Stimulated activated CD8-positive, alpha-beta memory T cell treated with anti-CD3 and anti-CD28 coated beads, Interleukin-7, amount 100 ng/mL, for 48 hours (primary cell): ENCODE measurements at regions not wholly inside any gene's neighbourhood (a gene's known extent, or its start where the extent isn't known, plus 50 kb on each side); places are given as distances from the start of the nearest gene placed in this dataset.

Experiments
- DNase-seq, 2 donors: peaks; one replicate each; pipeline ENCODE4 v3.0.0-alpha.2; 2020; ENCODE audit warnings: low read depth in 1 of 2; ENCODE audit errors: extremely low read depth in 1 of 2

DNA sequence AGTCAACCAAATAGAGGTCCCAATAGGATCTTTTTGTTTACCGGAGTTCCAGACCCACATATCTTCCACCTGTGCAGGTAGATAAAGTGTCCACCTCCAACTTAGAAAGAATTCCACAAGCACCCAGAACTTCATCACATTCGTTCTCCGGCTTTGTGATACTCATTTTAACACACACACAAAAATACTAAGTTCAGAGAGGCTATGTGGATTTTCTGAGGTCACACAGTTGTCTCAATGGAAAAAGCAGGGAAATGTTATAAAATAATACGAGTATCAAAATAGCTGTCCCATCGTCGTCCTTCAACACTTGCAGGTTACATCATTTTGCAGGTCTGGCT, 137.5 kb downstream of the TMCO5A start:
- no peak for DNase-seq

DNA sequence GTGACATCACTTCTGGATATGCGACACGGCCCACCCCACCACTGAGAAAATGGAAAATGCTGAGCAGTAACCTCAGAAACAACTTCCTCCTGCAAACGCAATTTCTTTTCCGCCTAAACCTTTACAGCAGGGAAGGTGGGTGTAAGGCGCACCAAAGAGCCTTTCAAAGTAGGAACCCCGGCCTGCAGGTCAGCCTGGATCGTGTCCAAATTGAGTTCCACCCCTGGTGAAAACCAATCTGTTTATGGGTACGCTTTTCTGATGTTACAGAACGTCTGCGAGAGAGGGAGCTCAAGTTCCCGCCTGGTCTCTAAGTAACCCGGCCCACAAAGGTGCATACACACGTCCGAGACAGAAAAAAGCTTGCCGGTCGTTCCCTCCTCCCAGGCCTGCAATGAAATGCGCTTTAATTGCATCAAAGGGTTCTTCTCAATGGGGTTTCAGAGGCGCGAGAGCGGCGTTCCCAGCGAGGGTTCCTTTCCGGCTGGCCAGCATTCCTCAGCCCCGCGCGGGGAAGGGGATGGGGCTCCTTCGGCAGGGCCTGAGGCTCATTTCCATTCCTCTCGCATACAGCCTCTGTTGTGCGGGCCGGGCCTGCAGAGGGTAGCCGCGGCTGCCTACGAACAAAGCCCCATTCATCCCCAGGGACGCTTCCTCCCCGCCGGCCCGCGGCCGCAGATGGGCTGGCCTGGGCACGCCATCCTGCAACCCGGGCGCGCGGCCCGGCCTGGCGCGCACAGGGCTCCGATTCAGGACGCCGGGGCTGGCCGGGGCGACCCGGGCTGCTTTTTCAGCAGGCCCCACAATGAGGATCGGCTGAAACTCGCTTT, 138.1 kb downstream of the TMCO5A start:
- DNase-seq, result no peak

DNA sequence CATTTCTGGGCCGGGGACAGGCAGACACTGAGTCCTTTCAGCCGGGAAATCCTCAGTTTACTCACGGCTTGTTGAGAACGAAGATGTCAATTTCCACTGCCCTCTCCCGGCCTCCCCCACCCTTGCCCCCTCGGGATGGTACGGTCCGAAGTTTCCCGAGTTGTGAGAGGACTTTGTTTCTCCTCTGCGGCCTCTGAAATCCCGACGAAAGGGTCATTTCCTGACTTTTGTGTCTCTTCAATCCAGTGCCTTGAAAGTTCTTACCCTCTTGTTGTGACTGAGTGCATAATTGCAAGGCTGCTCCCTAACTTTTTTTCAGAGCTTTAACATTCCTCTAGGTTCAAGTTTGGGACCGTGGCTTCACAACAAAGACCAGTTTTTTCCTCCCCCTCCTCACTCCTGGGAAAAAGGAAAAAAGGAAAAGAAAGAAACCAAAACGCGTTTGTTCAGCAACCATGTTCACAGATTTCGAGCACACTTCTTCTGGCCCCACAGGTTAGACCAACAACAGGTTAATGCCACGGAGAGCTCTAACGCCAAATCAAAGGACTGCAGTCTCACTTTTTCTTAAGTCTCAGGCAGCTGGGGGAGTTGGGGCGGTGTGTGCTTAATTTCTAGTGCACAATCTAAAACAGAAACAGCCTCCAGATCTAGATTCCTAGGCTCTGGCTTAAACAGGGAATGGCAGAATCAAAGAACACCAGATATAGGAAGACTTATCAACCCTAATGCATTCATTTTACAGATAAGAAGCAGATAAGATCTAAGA, 138.9 kb downstream of the TMCO5A start:
- no peak for DNase-seq

DNA sequence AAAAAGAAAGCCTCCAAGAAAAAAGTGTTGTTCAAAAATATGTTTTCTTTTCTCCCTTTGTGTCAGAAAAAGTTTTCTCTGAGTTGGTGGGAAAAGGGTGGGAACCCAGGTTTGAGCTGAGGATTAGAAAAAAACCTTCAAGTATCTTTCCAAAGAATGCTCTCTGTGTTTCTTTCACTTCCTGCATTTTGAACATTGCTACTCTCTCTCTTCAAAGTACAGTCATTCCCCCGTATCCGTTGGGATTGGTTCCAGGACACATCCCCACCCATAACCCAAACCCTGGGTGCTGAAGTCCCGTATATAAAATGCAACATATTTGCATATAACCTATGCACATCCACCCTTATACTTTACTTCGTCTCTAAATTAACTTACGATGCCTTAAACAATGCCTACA, 139.6 kb downstream of the TMCO5A start:
- DNase-seq, result no peak

DNA sequence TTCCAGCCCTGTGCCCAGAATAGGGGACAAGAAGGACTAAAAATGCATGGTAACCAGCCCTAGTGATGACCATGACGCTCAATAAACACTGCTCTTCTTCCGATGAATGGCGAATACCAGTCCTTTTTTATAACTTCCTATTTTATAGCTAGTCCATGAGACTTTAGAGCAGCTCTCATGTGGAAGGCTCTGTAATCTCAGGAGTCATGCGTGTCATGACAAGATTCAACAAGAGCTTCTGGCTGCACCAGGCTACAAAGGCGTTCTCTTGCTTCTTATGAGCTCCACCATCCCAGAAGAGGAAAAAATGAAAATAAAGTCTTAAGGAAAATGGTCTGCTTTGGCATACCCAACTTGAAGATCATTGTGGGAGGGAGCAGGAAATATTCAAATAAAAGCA, 141.0 kb downstream of the TMCO5A start:
- no peak for DNase-seq

DNA sequence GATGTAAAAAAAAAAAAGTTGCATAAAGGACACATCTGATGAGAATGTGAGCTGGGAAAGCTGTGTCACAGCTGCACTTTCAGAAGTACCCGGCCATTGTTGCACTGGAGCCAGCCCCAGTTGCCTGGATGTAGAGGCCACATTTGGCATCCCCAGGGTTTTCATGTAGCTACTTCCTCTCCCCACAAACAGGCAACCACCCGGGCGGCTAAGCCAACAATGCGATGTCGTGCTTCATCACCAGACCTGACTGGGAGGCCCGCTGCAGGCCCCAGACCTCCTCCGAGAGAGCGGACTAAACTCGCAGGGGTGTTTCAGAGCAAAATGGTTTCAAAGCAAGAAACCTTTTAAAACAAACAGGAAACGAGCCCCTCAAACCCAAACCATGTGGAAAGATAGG, 142.3 kb downstream of the TMCO5A start:
- no peak for DNase-seq

DNA sequence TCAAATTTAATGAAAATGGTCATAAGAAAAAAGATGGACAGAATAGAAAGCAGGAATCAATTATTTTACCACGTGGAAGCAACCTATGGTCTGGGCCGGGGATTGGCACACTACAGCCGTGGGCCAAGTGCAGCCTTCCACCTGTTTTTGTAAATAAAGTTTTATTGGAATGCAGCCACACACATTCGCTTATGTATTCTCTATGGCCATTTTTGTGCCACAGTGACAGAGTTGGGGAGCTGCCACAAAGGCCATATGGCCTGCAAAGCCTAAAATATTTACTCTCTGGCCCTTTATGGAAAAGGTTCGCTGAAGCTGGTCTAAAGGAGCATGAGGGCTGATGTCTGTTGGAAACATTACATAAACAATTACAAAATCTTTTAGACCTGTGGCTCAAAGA, 144.8 kb downstream of the TMCO5A start:
- no peak for DNase-seq

DNA sequence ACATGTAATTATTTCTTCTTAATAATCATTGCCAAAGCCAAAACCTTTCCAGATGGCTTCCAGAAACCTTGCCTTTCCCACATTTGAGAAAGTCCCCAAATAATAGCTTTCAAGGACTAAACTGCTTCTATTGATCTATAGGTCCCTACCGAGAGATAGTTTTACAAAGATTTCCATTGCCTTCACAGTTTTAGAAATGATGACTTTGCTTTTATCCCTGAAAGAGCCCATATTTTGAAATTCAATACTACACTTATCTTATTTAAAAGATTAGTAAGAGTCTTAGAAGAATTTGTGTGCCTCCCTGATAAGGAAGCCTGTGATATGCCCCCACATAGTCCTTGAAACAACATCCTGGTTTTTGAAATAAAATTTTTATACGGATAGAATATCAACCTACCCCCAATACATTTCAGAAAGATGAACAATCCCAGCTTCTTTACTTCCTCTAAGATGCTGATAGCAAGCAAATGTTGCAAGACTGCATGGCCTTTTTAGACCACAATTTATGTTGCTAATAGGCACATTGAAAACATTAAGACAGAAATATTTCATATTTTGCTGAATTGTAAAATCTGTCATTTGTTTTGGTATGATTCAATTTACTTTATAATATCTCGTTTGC, 146.3 kb downstream of the TMCO5A start:
- no peak for DNase-seq

DNA sequence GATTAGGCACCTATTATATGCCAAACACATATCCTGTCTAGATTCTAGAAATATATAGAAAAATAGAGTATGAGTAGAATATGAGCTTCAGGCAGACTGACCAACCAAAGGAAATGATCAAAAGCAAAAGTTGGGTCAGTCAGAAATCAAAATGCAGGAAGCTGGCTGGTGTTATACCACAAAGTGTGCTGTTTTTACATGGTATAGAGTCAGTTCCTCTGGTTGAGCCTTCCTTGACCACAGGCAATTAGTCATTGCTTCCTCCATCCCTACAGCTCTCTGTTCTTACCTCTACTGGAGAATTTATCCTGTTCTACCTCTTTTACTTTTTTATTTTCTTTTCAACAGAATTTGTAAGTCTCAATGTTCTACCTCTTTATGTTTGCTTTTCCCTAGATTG, 149.8 kb downstream of the TMCO5A start:
- DNase-seq, result no peak

DNA sequence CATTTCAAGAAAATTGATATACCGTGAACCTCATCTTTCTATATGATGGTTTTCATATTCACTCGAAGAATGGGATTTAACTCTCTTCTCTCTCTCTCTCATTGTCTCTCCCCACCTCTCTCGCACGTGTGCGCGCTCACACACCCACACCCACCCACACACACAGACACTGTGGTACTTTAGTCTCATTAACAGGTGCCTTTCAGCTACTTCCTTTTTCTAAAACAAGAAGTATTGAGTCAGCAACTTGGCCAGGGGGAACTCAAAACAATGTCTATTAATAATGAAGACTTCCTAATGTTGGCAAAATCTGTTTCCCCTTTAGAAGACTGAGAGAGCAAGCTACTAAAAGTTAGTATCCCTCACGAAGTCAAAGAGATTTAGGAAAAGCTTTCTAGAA, 150.7 kb downstream of the TMCO5A start:
- DNase-seq, result no peak

DNA sequence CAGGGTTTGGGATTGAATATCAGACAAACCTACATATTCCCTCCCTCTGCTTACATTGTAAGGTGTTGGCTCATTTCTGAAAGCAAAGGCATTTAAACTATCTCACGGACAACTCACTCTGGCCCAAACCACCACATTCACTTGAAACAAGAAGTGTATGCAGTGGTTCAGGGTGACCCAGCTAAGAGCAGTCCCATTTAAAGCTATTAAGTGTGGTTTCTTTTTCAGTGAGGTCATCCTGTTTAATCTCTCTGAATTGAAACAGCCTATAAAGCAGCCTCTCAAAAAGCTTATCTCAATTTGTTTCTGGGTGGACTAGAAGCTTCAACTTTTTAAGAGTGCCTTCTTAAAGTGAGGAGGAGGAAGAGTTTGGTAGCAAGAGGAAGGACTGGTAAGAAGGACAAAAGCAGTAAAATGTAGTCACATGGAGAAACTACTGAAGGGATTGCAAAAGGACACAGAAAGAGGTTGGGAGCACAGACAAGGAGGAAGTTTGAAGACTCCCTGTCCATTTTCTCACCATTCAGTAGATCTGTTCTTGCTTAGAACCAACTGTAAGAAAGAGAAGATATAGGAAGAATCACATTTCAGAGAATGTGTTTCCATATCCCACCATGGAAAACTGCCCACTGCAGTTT, 151.6 kb downstream of the TMCO5A start:
- DNase-seq, result no peak

DNA sequence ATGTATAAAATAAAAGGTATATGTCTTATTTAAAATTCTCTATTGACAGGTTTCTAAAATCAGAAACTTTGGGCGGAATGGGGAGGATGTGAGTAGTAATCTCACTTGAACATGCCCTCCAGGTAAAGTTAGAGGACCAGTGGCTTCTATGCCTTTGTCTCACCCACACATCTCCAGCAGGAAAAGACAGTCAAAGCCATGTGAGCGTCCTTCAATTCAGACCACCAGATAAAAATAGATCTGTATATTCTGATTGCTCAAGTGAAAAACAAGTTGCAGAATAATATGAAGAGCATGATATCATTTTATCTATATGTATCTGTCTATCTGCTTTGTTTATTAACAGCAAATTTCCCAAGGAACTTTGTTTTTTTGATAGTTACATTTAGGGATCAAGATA, 152.2 kb downstream of the TMCO5A start:
- DNase-seq, result no peak

DNA sequence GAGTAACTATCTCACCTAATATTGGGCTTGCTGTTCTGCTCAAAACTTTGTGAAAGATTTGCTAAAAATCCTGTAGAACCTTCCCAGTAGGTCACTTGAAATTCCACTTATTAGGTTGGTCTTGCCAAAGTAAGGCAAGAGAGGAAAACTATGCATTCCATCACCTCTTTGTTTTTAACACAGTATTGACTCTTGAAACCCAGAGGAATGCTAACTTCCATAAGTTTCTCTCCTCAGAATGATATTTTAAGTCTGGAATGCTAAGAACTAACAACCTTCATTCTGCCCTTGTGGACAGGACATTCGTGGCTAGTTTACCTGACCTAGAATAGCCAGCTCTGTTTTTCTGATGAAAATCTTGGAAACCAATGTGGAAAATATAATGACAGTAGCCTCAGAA, 154.5 kb downstream of the TMCO5A start:
- no peak for DNase-seq

DNA sequence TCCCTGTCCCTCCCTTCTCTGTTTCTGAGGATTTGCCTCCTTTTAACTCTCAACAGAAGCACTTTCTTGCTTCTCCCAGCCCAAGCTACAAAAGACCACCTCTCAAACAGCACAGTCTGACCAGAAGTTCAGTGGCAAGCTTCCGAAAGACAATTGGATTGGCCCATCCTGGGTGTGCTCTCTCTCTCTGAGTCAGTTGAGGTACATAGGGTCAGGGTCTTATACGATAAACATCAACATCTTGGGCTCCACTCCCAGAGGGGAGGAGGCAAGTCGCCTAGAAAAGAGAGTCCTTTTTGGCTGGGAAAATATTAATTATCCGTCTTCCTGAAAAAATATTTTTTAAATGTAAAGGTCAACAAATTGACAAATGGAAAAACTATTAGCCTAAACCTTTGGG, 155.8 kb downstream of the TMCO5A start:
- no peak for DNase-seq

DNA sequence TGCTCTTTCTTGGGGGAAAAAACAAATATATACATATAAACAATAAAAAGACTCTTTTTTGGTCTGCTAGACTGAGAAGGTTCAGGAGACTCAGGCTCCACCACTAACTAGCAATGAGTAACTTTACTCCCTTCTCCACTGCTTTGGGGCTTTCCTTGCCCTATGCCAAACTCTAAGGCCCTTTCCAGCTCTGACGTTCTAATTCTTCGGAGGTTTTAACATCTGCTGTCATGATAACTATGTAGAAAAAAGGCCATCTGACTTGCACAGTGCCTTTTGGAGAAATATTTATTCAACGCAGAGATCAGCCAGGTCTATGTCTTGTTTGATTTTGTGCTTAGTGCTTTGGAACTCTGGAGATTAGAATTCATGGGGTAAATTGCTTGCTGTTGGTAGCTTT, 156.2 kb downstream of the TMCO5A start:
- DNase-seq, result no peak

DNA sequence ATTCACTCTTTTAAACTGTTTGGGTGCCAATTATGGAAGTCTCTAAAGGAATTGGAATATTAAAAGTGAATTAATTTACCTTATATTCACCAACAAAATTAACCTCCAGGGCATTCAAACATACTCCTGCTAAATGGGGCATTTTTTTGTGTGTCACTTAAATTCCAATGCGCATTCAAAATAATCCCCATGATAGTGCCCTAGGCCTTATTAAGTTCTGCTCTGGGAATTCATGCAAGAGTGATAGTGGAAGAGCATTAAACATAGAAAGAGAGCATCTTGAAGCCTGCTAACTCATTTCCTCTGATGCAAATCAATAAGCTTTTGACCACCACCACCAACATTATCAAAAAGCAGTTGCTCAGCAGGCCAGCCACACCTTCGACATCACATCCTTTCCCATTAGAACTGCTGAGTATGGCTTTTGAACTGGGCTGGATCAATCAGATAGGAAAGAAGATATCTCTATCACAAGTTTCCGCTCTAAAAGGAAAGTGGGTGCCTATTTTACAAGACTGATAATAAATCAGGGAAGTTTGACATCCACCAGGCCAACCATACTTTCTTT, 156.7 kb downstream of the TMCO5A start:
- no peak for DNase-seq

DNA sequence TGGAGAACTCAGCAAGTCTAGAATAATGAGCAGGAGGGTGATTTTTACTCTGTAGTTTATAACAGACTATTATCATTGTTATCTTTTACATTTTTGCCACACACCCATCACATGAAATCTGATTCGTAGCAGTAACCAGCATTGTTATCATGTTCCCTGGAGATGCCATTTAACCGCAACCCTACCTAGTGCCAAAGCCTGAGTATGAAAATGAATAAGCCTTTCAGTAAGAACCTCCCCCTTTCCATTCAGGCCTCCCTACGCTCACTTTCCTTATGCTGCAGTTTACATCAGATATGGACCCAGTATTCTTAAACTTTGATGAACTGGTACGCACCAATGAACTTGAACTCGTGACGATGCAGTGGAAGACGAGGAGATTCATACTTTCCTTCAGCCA, 158.7 kb upstream of the SPRED1 start:
- DNase-seq, result no peak

DNA sequence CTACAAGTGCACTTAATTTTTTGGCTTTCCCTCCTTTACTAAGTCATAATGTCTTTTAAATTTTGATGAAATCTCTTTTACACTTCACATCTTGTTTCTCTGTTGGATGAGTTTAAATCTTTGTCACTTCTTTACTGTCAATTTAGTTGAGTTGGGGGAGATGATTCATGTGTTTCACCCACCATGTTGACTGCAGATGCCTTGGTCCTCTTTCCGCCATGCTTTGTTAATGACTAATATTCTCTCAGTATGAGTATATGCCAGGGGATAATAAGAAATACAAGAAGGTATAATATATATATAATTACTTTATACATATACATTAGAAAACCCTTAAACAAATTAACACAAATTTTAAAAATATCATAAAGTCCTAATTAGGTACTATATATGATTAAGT, 149.7 kb upstream of the SPRED1 start:
- no peak for DNase-seq

DNA sequence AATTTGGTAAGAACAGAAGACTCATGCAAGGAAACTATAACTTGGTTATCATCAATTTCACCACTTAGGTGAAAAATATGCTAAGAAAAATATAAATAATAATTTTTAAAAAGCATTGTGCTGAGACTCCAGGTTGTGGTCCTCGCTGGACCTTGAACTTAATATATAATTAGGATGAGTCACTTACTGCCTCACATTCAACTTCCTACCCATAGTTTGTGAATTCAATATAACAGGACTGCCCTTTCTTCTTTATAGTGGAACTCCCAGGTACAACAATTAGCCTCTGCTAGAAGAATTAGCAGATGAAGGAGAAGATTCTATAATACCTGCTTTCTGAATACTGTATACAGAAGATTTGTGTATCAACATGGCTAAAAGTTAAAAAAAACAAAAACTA, 149.1 kb upstream of the SPRED1 start:
- DNase-seq, result no peak

DNA sequence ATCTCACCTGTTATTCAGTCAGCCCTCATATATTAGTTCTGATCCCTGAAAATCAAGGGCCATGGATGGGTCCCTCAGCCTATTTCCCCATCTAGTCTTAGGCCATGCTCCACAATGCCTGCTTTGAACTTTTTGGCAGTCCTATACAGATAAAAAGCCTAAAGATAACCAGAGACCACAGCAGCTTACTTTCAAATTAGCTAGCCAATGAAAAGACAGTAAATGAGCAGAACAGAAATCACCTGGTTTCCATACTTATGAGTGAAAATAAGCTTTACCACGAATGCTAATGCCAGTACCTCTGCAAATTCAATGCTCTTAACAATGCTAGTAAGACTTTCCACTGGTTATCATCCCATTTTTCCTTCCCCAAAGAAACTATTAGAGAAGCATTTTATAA, 141.6 kb upstream of the SPRED1 start:
- DNase-seq, result no peak

DNA sequence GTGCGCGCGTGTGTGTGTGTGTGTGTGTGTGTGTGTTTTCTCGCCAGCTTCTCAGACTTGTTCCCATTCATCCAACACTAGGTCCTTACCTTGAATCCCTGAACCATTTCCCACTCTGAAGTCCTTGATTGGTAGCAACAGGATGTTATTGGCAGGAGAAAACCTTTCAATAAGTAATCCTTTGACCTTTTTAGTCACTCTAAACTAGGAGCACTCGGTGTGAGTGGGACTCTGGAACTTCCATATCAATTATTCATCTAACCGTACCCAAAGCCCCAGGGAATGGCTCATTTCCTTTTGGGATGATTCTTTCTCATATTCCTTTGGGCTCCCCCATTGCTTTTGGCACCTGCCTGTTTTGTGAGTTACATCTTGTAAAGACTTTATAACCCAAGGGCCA, 140.2 kb upstream of the SPRED1 start:
- no peak for DNase-seq
